ENCODE measurements at regions not wholly inside any gene's neighbourhood (a gene's known extent, or its start where the extent isn't known, plus 50 kb on each side); places are given as distances from the start of the nearest gene placed in this dataset.

DNA sequence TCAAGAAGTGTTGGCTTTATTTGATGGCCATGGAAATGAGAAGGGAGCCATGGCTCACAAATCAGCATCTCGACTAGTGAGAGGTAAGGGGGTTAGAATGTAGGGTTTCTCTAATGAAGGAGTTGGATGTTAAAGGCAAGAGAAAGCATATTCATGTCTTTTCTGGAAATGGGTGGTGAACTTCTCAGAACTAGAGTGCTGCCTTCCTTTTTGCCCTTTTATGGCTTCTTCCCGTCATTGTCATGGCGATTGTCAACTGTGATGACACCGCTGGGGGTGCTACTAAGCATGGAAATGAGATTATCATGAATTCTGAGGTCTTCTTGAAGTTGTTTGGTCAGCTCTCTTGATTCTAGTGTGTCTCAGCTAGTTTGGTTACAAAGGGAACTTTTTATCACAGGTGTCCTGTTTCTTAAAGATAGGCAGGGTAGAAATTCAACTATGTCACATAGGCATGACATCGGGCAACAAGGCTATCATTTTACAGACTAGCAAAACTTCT is 180.4 kb downstream of the LIG4 start:
- TF ChIP-seq SMC3 (IDR thresholded peaks at IDR 0.05; ENCODE audit: low read depth, low read length) (no peak), YY1 (IDR thresholded peaks at IDR 0.05; ENCODE audit: low read depth) (no peak), POLR2AphosphoS5 (IDR thresholded peaks at IDR 0.05; ENCODE audit: low read depth, low read length) (no peak), TAF1 (IDR thresholded peaks at IDR 0.05; ENCODE audit: borderline replicate concordance, low read depth, low read length) (no peak), EP300 (IDR thresholded peaks at IDR 0.05; ENCODE audit: borderline replicate concordance in 1 of 2, low read depth in 1 of 2, low read length in 1 of 2) (no peak), EZH2phosphoT487 (IDR thresholded peaks at IDR 0.05; ENCODE audit: borderline replicate concordance, low read depth) (no peak), TEAD4 (IDR thresholded peaks at IDR 0.05; ENCODE audit: borderline replicate concordance, insufficient read depth) (no peak), RFX5 (IDR thresholded peaks at IDR 0.05; ENCODE audit: low read length) (no peak)
- TF ChIP-seq, protein P1, sequence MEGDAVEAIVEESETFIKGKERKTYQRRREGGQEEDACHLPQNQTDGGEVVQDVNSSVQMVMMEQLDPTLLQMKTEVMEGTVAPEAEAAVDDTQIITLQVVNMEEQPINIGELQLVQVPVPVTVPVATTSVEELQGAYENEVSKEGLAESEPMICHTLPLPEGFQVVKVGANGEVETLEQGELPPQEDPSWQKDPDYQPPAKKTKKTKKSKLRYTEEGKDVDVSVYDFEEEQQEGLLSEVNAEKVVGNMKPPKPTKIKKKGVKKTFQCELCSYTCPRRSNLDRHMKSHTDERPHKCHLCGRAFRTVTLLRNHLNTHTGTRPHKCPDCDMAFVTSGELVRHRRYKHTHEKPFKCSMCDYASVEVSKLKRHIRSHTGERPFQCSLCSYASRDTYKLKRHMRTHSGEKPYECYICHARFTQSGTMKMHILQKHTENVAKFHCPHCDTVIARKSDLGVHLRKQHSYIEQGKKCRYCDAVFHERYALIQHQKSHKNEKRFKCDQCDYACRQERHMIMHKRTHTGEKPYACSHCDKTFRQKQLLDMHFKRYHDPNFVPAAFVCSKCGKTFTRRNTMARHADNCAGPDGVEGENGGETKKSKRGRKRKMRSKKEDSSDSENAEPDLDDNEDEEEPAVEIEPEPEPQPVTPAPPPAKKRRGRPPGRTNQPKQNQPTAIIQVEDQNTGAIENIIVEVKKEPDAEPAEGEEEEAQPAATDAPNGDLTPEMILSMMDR (IDR thresholded peaks at IDR 0.05): no peak
- TF ChIP-seq, protein P2, sequence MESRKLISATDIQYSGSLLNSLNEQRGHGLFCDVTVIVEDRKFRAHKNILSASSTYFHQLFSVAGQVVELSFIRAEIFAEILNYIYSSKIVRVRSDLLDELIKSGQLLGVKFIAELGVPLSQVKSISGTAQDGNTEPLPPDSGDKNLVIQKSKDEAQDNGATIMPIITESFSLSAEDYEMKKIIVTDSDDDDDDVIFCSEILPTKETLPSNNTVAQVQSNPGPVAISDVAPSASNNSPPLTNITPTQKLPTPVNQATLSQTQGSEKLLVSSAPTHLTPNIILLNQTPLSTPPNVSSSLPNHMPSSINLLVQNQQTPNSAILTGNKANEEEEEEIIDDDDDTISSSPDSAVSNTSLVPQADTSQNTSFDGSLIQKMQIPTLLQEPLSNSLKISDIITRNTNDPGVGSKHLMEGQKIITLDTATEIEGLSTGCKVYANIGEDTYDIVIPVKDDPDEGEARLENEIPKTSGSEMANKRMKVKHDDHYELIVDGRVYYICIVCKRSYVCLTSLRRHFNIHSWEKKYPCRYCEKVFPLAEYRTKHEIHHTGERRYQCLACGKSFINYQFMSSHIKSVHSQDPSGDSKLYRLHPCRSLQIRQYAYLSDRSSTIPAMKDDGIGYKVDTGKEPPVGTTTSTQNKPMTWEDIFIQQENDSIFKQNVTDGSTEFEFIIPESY (IDR thresholded peaks at IDR 0.05; ENCODE audit: borderline replicate concordance, low read depth): no peak
- TF ChIP-seq, protein P3, sequence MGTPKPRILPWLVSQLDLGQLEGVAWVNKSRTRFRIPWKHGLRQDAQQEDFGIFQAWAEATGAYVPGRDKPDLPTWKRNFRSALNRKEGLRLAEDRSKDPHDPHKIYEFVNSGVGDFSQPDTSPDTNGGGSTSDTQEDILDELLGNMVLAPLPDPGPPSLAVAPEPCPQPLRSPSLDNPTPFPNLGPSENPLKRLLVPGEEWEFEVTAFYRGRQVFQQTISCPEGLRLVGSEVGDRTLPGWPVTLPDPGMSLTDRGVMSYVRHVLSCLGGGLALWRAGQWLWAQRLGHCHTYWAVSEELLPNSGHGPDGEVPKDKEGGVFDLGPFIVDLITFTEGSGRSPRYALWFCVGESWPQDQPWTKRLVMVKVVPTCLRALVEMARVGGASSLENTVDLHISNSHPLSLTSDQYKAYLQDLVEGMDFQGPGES (IDR thresholded peaks at IDR 0.05; ENCODE audit: low read depth, low read length): no peak
- TF ChIP-seq, protein P4, sequence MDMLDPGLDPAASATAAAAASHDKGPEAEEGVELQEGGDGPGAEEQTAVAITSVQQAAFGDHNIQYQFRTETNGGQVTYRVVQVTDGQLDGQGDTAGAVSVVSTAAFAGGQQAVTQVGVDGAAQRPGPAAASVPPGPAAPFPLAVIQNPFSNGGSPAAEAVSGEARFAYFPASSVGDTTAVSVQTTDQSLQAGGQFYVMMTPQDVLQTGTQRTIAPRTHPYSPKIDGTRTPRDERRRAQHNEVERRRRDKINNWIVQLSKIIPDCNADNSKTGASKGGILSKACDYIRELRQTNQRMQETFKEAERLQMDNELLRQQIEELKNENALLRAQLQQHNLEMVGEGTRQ (IDR thresholded peaks at IDR 0.05; ENCODE audit: borderline replicate concordance, low read depth, low read length): no peak
